ENCODE measurements at regions not wholly inside any gene's neighbourhood (a gene's known extent, or its start where the extent isn't known, plus 50 kb on each side); places are given as distances from the start of the nearest gene placed in this dataset.

DNA sequence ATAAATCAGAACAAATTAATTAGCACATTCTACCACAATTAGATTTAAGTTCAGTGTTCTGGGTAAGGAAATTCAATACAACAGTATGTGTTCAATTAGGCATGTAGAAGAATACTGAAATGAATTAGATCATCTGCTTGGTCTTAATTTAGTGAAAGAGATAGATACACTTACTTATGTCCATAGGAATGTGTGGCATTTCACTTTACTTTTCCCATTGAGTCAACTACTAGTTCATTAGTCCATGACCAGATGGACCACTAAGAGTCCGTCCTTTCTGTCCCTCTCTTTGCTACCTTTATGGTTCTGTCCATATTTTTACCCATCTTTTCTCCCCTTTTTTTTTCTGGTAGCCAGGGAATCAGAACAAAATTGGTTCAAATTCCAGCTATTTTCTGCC is 276.9 kb downstream of the OSTF1 start:
- Mint-ChIP-seq H3K27ac (no peak overlapping the region), H3K27me3 (ENCODE audit: low read depth) (no peaks in the 10 kb centered on the region), H3K36me3 (ENCODE audit: low read depth) (peaks cover 4% of the 10 kb centered on the region), H3K9me3 (peaks cover 24% of the 10 kb centered on the region), H3K4me1 (peaks cover 6% of the 10 kb centered on the region), H3K4me3 (no peak overlapping the region)
- TF ChIP-seq, protein P1, sequence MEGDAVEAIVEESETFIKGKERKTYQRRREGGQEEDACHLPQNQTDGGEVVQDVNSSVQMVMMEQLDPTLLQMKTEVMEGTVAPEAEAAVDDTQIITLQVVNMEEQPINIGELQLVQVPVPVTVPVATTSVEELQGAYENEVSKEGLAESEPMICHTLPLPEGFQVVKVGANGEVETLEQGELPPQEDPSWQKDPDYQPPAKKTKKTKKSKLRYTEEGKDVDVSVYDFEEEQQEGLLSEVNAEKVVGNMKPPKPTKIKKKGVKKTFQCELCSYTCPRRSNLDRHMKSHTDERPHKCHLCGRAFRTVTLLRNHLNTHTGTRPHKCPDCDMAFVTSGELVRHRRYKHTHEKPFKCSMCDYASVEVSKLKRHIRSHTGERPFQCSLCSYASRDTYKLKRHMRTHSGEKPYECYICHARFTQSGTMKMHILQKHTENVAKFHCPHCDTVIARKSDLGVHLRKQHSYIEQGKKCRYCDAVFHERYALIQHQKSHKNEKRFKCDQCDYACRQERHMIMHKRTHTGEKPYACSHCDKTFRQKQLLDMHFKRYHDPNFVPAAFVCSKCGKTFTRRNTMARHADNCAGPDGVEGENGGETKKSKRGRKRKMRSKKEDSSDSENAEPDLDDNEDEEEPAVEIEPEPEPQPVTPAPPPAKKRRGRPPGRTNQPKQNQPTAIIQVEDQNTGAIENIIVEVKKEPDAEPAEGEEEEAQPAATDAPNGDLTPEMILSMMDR (IDR thresholded peaks at IDR 0.05; ENCODE audit: unreplicated experiment in 3 of 3): no peak

DNA sequence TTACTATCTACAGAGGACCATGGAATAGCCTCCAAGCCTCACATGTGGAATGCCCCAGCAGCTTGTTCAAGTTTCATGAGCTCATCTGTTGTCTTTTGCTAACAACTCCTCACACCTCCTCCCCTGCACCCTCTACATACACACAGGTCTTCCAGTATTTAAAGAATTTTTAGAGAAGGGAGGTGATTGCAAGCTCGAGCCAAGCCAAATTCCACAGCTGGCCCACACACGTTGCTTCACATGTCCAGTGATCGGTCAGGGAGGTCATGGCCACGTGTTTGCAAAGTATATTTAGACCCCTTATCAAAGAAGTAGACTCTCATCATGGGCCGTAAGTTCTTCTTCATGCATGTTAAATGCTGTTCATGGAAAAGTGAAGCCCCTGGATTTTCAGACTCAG is 281.7 kb downstream of the OSTF1 start:
- Mint-ChIP-seq H3K9me3 (peaks cover 2% of the 10 kb centered on the region), H3K27me3 (ENCODE audit: low read depth) (no peaks in the 10 kb centered on the region), H3K36me3 (ENCODE audit: low read depth) (no peaks in the 10 kb centered on the region), H3K27ac (peak overlapping the region in 1 of 3 experiments; percentile 30), H3K4me1 (peaks cover 32% of the 10 kb centered on the region), H3K4me3 (no peak overlapping the region)
- TF ChIP-seq, protein P1 (IDR thresholded peaks at IDR 0.05; ENCODE audit: unreplicated experiment in 3 of 3): no peak

DNA sequence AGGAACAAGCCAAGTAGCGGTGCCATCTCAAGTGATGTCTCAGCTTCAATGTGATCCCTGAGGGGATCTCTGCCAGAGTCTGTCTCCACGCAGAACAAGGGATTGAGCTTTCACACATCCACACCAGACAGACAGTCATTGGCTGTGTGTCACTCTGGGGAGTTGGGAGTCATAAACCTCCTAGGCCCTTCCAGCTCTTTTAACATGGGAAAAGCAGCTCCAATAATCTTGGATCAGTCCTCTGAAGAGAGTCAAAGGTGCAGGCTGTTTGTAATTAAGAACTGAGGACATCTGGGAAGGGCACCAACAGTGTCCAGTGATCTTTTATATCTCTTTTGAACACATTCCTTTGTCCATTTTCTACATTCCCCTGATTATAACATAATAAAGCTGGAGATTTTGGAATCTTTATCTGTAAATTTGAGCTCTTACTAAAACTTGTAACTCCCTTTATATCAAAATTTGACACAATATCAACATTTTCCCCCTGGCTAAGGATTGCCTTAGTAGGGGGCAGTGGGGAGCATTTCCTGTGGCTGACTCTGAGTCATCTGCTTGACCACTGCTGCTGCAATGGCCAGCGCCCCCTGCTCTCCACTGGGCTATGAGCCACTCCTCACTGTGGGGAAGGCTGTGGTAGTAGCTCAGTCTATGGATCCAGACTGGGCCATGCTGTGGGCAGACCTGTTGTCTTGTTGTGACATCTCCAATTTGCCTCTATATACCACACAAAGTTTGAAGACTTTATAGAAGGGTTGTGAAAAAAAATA is 284.4 kb downstream of the OSTF1 start:
- TF ChIP-seq, protein P1 (IDR thresholded peaks at IDR 0.05; ENCODE audit: unreplicated experiment in 3 of 3): no peak

DNA sequence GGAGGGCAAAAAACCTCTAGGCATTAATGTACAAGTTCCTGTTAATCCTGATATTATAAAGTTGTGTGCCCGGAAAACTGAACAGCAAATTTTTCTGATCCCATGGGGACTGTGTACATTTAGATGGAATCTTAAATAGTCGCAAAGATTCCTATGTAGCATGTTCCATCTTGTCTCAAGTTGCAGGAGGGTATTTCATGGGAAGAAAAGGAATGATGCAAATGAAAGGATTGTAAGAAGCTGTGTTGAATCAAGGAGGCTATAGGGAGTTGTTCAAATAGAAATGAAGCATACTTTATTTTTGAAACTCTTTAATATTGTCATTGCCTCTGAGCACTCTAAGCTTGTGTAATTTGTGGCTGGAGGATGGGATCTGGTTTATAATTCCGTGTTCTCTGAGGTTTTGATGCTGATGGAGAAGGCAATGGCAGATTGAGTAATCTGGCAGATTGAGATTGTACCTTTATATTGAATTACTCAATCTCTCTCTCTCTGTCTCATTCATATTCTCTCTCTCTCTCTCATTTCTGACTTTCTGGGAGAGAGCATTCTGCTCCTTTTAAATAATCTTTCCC is 288.5 kb downstream of the OSTF1 start:
- no peaks in the 10 kb centered on the region for H3K36me3 Mint-ChIP-seq (ENCODE audit: low read depth)
- H3K27ac Mint-ChIP-seq: no peak overlapping the region
- peaks cover 5% of the 10 kb centered on the region for H3K27me3 Mint-ChIP-seq (ENCODE audit: low read depth)
- H3K4me3 Mint-ChIP-seq: no peak overlapping the region
- peaks cover 30% of the 10 kb centered on the region for H3K4me1 Mint-ChIP-seq
- TF ChIP-seq, protein P1 (IDR thresholded peaks at IDR 0.05; ENCODE audit: unreplicated experiment in 3 of 3): no peak
- no peaks in the 10 kb centered on the region for H3K9me3 Mint-ChIP-seq

More for the DNA sequence above, 284.4 kb downstream of the OSTF1 start:
- Mint-ChIP-seq H3K9me3 (no peaks in the 10 kb centered on the region), H3K4me1 (peaks cover 42% of the 10 kb centered on the region), H3K36me3 (ENCODE audit: low read depth) (no peaks in the 10 kb centered on the region), H3K27me3 (ENCODE audit: low read depth) (peaks cover 5% of the 10 kb centered on the region), H3K4me3 (no peak overlapping the region), H3K27ac (peak overlapping the region in 1 of 3 experiments; percentile 33)

DNA sequence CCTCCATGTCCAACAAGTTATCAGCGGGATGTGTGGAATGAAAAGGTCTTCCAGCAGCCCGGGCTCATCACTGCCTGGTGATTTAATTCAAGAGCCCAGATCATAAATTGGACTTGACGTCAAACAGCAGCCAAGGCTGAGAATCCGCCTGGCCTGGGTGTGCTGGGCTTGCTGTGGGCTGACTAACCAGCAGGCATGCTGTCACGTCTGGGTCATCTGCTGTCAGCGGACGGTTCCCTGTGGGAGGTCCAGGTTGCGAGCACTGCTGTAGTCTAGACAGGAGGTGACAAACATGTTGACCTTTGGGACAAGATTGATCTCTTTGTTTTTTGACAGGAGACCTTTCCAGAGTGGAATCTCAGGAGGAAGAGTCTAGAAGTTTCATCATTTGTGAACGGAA is 289.7 kb downstream of the OSTF1 start:
- Mint-ChIP-seq H3K27me3 (ENCODE audit: low read depth) (peaks cover 5% of the 10 kb centered on the region), H3K27ac (peak overlapping the region in 2 of 3 experiments; percentile 37 to 39), H3K4me3 (no peak overlapping the region), H3K9me3 (peaks cover 3% of the 10 kb centered on the region), H3K36me3 (ENCODE audit: low read depth) (no peaks in the 10 kb centered on the region), H3K4me1 (peaks cover 17% of the 10 kb centered on the region)
- TF ChIP-seq, protein P1 (IDR thresholded peaks at IDR 0.05; ENCODE audit: unreplicated experiment in 3 of 3): no peak

Data from nephron (organoid).